ENCODE measurements at regions not wholly inside any gene's neighbourhood (a gene's known extent, or its start where the extent isn't known, plus 50 kb on each side); places are given as distances from the start of the nearest gene placed in this dataset.

DNA sequence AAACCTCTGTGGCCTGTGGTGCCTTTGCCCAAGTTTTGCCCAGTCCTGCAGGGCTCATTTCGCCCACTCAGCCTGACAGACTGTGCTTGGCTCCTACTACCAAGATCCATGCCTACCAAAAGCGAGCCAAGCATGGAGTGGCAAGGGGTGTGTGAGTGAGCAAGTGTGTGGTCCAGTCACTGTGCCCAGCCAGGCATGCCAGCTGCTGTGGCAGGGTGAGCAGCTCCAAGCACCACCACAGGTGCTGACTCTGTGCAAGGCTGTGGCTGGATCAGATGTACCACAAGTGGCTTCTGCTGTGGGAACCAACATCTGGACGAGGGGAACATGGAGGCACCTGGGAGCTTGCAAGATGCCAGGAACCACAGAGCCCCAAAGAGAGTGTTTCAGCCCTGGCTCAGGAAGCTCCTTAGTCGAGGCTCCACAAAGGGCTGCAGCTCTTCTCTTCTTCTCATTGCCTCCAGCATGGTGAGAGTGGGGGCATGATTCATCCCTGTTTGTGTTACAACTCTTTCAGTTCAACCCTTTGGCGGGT, 1564.2 kb upstream of the MIR17HG start:
- H3K9me3 ChIP-seq, result no peaks in the 10 kb centered on the region
- no peak for DNase-seq
- TF ChIP-seq, protein P1, sequence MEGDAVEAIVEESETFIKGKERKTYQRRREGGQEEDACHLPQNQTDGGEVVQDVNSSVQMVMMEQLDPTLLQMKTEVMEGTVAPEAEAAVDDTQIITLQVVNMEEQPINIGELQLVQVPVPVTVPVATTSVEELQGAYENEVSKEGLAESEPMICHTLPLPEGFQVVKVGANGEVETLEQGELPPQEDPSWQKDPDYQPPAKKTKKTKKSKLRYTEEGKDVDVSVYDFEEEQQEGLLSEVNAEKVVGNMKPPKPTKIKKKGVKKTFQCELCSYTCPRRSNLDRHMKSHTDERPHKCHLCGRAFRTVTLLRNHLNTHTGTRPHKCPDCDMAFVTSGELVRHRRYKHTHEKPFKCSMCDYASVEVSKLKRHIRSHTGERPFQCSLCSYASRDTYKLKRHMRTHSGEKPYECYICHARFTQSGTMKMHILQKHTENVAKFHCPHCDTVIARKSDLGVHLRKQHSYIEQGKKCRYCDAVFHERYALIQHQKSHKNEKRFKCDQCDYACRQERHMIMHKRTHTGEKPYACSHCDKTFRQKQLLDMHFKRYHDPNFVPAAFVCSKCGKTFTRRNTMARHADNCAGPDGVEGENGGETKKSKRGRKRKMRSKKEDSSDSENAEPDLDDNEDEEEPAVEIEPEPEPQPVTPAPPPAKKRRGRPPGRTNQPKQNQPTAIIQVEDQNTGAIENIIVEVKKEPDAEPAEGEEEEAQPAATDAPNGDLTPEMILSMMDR (IDR thresholded peaks at IDR 0.05), result no peak
- no peaks in the 10 kb centered on the region for H3K4me1 ChIP-seq
- intact Hi-C loops (cut with DNase I), result no loop called here
- no peak overlapping the region for H3K27ac ChIP-seq
- no peak for ATAC-seq
- no peaks in the 10 kb centered on the region for H3K27me3 ChIP-seq (ENCODE audit: low read depth)
- no peak overlapping the region for H3K4me3 ChIP-seq
- H3K36me3 ChIP-seq, result no peaks in the 10 kb centered on the region

DNA sequence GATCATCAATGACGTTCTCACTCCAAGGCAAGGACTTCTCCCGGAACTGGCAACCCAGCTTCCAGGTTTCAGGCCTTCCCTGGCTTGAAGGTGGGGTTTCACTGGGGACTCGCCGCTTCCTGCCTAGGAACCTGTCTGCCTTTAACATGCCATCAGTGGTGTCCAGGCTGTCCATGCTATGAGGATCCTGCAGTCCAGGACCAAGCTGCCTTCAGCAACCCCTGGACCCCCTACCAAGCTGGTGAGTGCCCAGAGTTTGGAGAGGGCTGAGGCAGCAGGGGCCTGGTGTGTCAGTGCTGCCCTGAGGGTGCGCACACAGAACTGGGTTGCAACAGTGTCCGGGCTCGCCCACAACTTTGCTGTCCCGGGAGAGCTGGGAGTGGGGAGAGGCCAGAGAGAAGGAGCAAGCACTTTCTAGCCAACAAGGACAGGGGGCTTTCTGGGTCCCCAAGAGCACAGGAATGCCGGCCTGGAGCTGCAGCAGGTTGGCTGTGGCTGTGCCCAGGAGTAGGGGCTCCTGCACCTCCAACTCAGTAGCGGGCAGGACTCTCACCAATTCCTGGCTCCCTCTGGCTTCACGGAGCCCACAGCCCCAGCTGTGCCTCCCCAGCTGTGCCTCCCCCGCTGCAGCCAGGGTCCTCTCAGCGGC, 1563.2 kb upstream of the MIR17HG start:
- intact Hi-C loops (cut with DNase I), result no loop called here
- peak in 1 of 2 donors; percentile 30 for ATAC-seq
- Histone ChIP-seq H3K36me3 (no peaks in the 10 kb centered on the region), H3K4me3 (no peak overlapping the region), H3K4me1 (no peaks in the 10 kb centered on the region), H3K27ac (no peak overlapping the region), H3K9me3 (no peaks in the 10 kb centered on the region), H3K27me3 (ENCODE audit: low read depth) (no peaks in the 10 kb centered on the region)
- no peak for DNase-seq
- TF ChIP-seq, protein P1 (IDR thresholded peaks at IDR 0.05), result no peak

DNA sequence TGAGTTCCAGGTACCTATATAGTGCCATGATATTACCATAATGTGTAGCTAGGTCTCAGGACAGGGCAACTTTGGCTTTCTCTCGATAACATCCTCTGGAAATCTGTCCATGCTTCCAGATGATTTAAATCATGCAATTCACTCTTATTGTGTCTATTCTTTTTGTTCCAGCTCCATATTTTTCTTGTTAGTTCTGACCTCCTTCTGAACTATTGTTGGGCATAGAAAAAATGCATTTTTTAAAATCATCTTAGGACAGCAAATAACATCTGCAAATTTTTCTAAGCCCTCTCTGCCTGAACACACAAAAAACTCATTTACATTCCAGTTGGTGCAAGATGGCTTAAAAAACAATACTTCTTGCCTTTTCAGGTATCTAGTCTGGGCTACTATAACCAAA, 1561.0 kb upstream of the MIR17HG start:
- Histone ChIP-seq H3K4me1 (no peaks in the 10 kb centered on the region), H3K27ac (no peak overlapping the region), H3K36me3 (no peaks in the 10 kb centered on the region), H3K4me3 (no peak overlapping the region), H3K9me3 (no peaks in the 10 kb centered on the region), H3K27me3 (ENCODE audit: low read depth) (no peaks in the 10 kb centered on the region)
- no peak for DNase-seq
- no peak for ATAC-seq
- intact Hi-C loops (cut with DNase I), result no loop called here
- TF ChIP-seq, protein P1 (IDR thresholded peaks at IDR 0.05), result no peak

- no peak for DNase-seq
Measured at GRCh38 chr13:89790696-89791095, 1556.8 kb upstream of the MIR17HG start.

GRCh38 chr13:89791971-89792630, 1555.4 kb upstream of the MIR17HG start:
- Histone ChIP-seq H3K27me3 (ENCODE audit: low read depth) (no peaks in the 10 kb centered on the region), H3K27ac (no peak overlapping the region), H3K36me3 (no peaks in the 10 kb centered on the region), H3K4me1 (no peaks in the 10 kb centered on the region), H3K4me3 (no peak overlapping the region), H3K9me3 (no peaks in the 10 kb centered on the region)
- no peak for ATAC-seq
- intact Hi-C loops (cut with DNase I), result no loop called here
- DNase-seq, result no peak
- TF ChIP-seq, protein P1 (IDR thresholded peaks at IDR 0.05), result no peak

More at GRCh38 chr13:89790696-89791095, 1556.8 kb upstream of the MIR17HG start:
- Histone ChIP-seq H3K9me3 (no peaks in the 10 kb centered on the region), H3K36me3 (no peaks in the 10 kb centered on the region), H3K4me3 (no peak overlapping the region), H3K27me3 (ENCODE audit: low read depth) (no peaks in the 10 kb centered on the region), H3K4me1 (no peaks in the 10 kb centered on the region), H3K27ac (no peak overlapping the region)
- no peak for ATAC-seq
- intact Hi-C loops (cut with DNase I), result no loop called here
- TF ChIP-seq, protein P1 (IDR thresholded peaks at IDR 0.05), result no peak

Measured in lower lobe of right lung (tissue), 2 donors.